ENCODE measurements at regions not wholly inside any gene's neighbourhood (a gene's known extent, or its start where the extent isn't known, plus 50 kb on each side); places are given as distances from the start of the nearest gene placed in this dataset.
"Not testable (repeated sequence)": the region's sequence is repeated elsewhere in the genome, so short reads cannot be mapped to it uniquely, and the experiment has no call there.

DNA sequence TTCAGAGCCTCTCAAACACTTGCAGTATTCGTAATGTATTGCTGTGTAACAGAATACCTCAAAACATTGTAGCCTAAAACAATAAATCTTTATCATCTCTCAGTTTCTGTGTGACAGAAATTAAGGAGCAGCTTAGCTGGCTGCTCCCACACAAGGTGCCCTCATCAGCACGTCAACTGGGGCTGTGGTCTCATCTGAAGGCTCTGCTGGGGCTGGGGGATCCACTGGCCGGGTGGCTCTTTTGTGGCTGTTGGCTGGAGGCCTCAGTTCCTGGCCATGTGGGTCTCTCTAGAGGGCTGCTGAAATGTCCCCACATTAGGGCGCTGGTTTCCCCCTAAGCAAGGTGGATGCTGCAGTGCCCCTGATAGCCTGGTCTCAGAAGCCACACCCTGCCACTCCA is 113.4 kb upstream of the CIBAR2 start:
- DNase-seq (ENCODE audit: low read depth) (no peak), FAIRE-seq (no peak)
- Histone ChIP-seq H3K4me3 (ENCODE audit: low read depth, low read length) (no peak overlapping the region), H3K27me3 (ENCODE audit: control insufficient read depth, insufficient read depth, low read length) (no peaks in the 10 kb centered on the region), H3K36me3 (ENCODE audit: control insufficient read depth, insufficient read depth, low read length) (no peaks in the 10 kb centered on the region)
- TF ChIP-seq, protein P1, sequence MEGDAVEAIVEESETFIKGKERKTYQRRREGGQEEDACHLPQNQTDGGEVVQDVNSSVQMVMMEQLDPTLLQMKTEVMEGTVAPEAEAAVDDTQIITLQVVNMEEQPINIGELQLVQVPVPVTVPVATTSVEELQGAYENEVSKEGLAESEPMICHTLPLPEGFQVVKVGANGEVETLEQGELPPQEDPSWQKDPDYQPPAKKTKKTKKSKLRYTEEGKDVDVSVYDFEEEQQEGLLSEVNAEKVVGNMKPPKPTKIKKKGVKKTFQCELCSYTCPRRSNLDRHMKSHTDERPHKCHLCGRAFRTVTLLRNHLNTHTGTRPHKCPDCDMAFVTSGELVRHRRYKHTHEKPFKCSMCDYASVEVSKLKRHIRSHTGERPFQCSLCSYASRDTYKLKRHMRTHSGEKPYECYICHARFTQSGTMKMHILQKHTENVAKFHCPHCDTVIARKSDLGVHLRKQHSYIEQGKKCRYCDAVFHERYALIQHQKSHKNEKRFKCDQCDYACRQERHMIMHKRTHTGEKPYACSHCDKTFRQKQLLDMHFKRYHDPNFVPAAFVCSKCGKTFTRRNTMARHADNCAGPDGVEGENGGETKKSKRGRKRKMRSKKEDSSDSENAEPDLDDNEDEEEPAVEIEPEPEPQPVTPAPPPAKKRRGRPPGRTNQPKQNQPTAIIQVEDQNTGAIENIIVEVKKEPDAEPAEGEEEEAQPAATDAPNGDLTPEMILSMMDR (IDR thresholded peaks at IDR 0.05; ENCODE audit: insufficient read depth, low read length, severe bottlenecking): no peak

DNA sequence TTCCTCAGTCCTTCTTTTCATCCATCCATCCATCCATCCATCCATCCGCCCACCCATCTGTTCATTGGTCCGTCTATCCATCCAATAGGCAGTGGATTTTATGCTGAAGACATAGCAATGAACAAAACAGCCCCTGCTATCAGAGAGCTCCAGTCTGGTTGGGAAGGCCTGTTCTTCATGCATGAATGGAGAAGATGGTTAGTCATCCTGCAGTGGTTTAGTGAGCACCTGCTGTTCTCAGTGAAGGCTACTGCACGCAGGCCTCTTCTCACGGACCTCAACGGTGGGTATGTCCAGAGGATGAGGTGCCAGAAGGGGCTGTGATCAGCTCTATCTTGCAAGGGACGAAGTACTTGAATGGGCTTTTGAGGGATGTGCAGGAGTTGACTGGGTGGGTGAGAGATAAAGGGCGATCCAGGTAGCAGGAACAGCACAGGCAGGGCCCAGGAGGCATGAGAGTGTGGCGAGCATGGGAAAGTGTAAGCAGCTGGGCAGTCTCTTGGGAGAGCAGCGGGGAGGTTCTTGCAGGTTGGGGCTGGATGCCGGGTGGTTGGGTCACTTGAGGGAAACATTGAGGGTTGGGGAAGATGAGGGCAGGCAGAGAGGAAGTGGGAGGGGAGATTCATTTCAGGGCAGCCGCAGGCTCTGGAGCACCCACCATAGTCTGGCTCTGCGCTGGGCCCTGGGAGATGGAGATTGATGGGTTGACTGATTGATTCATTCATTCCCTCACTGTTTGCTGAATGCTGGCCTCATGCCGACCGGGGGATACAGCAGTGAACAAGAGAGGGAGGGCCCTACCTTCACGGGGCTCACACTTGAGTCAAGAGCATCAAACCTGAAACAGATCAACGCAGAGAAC is 115.0 kb upstream of the CIBAR2 start:
- DNase-seq (ENCODE audit: low read depth): no peak
- no peaks in the 10 kb centered on the region for H3K27me3 ChIP-seq (ENCODE audit: control insufficient read depth, insufficient read depth, low read length)
- TF ChIP-seq, protein P1 (IDR thresholded peaks at IDR 0.05; ENCODE audit: insufficient read depth, low read length, severe bottlenecking): no peak
- no peaks in the 10 kb centered on the region for H3K36me3 ChIP-seq (ENCODE audit: control insufficient read depth, insufficient read depth, low read length)
- FAIRE-seq: no peak
- H3K4me3 ChIP-seq (ENCODE audit: low read depth, low read length): no peak overlapping the region

DNA sequence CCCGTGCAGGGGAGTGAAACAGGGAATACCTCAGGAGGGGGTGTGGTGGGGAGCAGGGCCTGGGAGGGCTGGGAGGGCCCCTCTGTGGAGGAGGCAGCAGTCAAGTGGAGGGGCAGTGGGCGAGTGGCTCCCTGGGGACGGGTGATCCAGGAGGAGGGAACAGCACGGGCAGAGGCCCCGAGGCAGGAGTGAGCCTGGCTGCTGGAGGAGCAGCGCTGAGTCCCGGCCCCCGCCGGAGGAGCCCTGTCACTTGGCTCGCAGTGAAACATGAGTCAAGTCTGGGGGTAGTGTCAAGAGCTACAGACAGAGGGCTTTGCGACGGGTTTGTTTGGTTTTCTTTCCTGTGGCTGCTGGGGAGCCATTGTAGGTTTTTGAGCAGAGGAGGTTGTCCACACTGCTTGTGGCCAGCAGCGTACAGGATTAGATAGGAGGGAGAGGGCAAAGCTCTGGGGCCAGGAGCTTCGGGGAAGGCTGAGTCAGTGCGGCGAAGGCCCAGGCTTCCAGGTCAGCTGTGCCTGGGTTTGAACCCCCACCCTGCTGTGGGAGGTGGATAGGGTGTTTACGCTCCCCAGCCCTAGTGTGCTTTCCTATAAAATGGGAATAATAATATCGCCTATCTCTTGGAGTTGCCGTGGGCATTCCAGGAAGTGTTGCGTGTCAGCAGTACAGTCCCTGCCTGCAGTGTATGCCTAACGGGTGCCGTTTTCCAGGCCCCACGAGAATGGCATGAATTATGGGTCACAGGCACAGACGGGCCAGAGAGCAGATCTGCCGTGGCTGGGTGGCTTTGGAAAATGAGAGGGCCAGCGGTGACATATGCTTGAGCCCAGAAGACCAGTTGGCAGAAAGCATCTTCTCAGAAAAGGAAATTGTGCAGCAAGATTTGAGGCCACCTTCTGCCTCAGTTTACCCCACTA is 115.9 kb upstream of the CIBAR2 start:
- Histone ChIP-seq H3K4me3 (ENCODE audit: low read depth, low read length) (no peak overlapping the region), H3K36me3 (ENCODE audit: control insufficient read depth, insufficient read depth, low read length) (no peaks in the 10 kb centered on the region), H3K27me3 (ENCODE audit: control insufficient read depth, insufficient read depth, low read length) (no peaks in the 10 kb centered on the region)
- no peak for FAIRE-seq
- TF ChIP-seq, protein P1 (IDR thresholded peaks at IDR 0.05; ENCODE audit: insufficient read depth, low read length, severe bottlenecking): no peak
- peak; percentile 38 for DNase-seq (ENCODE audit: low read depth)

DNA sequence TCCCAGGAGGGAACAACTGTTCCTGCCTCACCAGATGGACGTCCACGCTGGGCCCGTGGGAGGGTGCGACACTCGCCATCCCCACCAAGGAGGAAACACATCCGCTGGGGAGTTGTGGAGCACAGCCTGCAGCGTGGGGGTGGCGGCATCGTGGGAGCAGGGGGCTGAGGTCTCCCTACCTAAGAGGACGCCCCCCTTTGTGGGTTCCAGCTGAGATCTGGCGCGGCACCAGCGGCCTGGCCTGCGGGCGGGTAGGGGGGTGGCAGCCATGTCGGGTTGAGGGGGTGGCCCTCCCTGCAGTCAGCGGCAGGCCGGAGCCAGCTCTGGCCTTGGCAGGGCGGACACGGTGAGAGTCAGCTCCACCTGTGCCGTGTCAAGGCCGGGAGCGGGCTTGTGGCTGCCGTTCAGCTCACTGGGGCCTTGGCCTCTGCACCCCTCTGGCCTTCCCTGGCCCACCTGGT is 116.7 kb upstream of the CIBAR2 start:
- TF ChIP-seq, protein P1 (IDR thresholded peaks at IDR 0.05; ENCODE audit: insufficient read depth, low read length, severe bottlenecking): no peak
- H3K36me3 ChIP-seq (ENCODE audit: control insufficient read depth, insufficient read depth, low read length): no peaks in the 10 kb centered on the region
- H3K27me3 ChIP-seq (ENCODE audit: control insufficient read depth, insufficient read depth, low read length): no peaks in the 10 kb centered on the region
- H3K4me3 ChIP-seq (ENCODE audit: low read depth, low read length): no peak overlapping the region
- DNase-seq (ENCODE audit: low read depth): no peak
- FAIRE-seq: no peak

DNA sequence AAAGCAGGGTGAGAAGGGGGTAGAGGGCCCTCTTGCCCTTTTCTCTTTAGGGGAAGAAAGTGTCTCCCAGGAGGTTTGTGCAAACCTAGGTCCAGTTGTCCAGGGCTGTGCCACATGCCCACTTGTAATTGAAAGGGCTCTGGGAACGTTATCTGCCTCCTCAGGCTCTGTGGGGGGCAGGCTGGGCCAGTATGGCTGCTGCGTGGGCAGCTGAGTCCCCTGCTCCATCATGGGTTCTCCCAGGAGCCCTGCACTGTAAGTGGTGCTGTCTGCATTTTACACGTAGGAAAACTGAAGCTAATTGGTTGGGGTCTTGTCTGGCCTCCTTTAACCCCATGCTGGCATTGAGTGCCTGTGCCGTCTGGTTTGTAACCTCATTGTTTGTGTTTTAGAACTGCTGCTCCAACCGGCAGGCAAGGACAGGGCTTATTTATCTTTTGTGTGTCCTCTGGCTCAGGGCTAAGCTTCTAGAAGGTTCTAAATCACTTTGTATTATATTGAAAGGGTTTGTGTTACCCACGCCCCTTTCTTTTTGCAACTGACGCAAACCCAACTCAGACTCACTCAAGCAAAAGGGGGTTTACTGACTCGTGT is 117.7 kb upstream of the CIBAR2 start:
- FAIRE-seq (no peak), DNase-seq (ENCODE audit: low read depth) (no peak)
- TF ChIP-seq, protein P1 (IDR thresholded peaks at IDR 0.05; ENCODE audit: insufficient read depth, low read length, severe bottlenecking): no peak
- Histone ChIP-seq H3K27me3 (ENCODE audit: control insufficient read depth, insufficient read depth, low read length) (no peaks in the 10 kb centered on the region), H3K4me3 (ENCODE audit: low read depth, low read length) (no peak overlapping the region), H3K36me3 (ENCODE audit: control insufficient read depth, insufficient read depth, low read length) (no peaks in the 10 kb centered on the region)

DNA sequence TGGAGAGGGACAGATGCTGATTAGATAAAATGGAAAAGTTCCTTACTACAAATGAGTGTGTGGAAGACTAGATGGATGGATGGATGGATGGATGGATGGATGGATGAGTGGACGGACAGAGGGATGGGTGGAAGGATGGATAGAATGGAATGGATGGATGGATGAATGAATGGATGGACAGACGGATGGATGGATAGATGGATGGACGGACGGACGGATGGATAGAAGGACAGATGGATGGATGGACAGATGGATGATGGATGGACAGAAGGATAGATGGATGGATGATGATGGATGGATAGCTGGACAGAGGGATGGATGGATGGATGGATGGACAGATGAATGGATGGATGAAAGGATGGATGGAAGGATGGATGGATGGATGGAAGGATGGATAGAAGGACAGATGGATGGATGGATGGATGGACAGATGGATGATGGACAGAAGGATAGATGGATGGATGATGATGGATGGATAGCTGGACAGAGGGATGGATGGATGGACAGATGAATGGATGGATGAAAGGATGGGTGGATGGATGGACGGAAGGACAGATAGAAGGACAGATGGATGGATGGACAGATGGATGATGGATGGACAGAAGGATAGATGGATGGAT is 118.6 kb upstream of the CIBAR2 start:
- H3K36me3 ChIP-seq (ENCODE audit: control insufficient read depth, insufficient read depth, low read length); DNase-seq (ENCODE audit: low read depth); FAIRE-seq; H3K4me3 ChIP-seq (ENCODE audit: low read depth, low read length); H3K27me3 ChIP-seq (ENCODE audit: control insufficient read depth, insufficient read depth, low read length): not testable (repeated sequence)

Data from bronchial epithelial cell (primary cell).